B cell (primary cell): ENCODE measurements at regions not wholly inside any gene's neighbourhood (a gene's known extent, or its start where the extent isn't known, plus 50 kb on each side); places are given as distances from the start of the nearest gene placed in this dataset.

Experiments used
- ATAC-seq: fragments of 200-7000 bp; cut with Tn5 transposase; one replicate; pipeline ENCODE4 v1.10.0; 2021; ENCODE audit warnings: low read depth, mild to moderate bottlenecking, moderate number of reproducible peaks, moderate library complexity
- CTCF ChIA-PET: fragments of 350-600 bp; sonication (Branson Sonifier 250); formaldehyde crosslinking; loops from one replicate; lab custom pipeline; 2021; ENCODE audit warnings: antibody characterized with exemption, inconsistent platforms; lab: Charles Lee
- POLR2A ChIA-PET: fragments of 350-600 bp; sonication (Branson Sonifier 250); formaldehyde crosslinking; loops from one replicate; lab custom pipeline; 2021; ENCODE audit warnings: antibody characterized with exemption; lab: Charles Lee
- DNase-seq: peaks from one replicate; pipeline ENCODE4 v3.0.0; 2013
- H2AFZ ChIP-seq: 2 replicates; pipeline ENCODE4 v1.6.1; 2012; ENCODE audit warnings: mild to moderate bottlenecking, low read depth, low read length; ENCODE audit not compliant: insufficient read depth, poor library complexity, severe bottlenecking
- H3K27ac ChIP-seq, 2 donors: 1 replicate in 1 of 2; 2 replicates in 1 of 2; pipeline ENCODE4 v1.5.1; 2012 to 2013; ENCODE audit warnings: low read length in 2 of 2, mild to moderate bottlenecking in 2 of 2, moderate library complexity in 1 of 2
- H3K27me3 ChIP-seq, 4 experiments: fragments of 200-600 bp in 1 of 4; sonication (generic) in 1 of 4; replicated peaks in 1 of 4; 1 replicate in 2 of 4; 2 replicates in 2 of 4; pipeline versions ENCODE4 v1.6.1 to v1.7.0; 2013 to 2016; ENCODE audit warnings: low read length in 3 of 4, mild to moderate bottlenecking in 2 of 4, mixed read lengths in 1 of 4, moderate library complexity in 1 of 4; ENCODE audit not compliant: insufficient read depth in 4 of 4, control insufficient read depth in 3 of 4; ENCODE audit errors: control extremely low read depth in 1 of 4
- H3K36me3 ChIP-seq, 2 experiments: replicated peaks in 1 of 2; 1 replicate in 1 of 2; 2 replicates in 1 of 2; pipeline versions ENCODE4 v1.6.1 to v1.7.1; 2013; ENCODE audit warnings: low read length in 1 of 2; ENCODE audit not compliant: insufficient read depth in 2 of 2, control insufficient read depth in 1 of 2; ENCODE audit errors: control extremely low read depth in 1 of 2, extremely low read depth in 1 of 2
- H3K4me1 ChIP-seq, 2 donors: fragments of 200-600 bp in 1 of 2; sonication (generic) in 1 of 2; 1 replicate in 1 of 2; 2 replicates in 1 of 2; pipeline versions ENCODE4 v1.5.1 to v1.6.1; 2013 to 2017; ENCODE audit warnings: low read length in 2 of 2; ENCODE audit not compliant: control insufficient read depth in 2 of 2, insufficient read depth in 2 of 2
- H3K4me2 ChIP-seq: replicated peaks from 2 replicates; pipeline ENCODE3; 2012; ENCODE audit warnings: mild to moderate bottlenecking, low read depth, low read length; ENCODE audit not compliant: poor library complexity, severe bottlenecking
- H3K4me3 ChIP-seq, 5 experiments: fragments of 200-600 bp in 1 of 5; sonication (generic) in 1 of 5; 1 replicate in 3 of 5; 2 replicates in 2 of 5; pipeline versions ENCODE4 v1.5.1 to v1.7.0; 2011 to 2016; ENCODE audit warnings: low read length in 4 of 5, mild to moderate bottlenecking in 4 of 5, low read depth in 2 of 5, control low read depth in 1 of 5, moderate library complexity in 1 of 5; ENCODE audit not compliant: insufficient read depth in 1 of 5; ENCODE audit errors: control extremely low read depth in 1 of 5, extremely low read depth in 1 of 5
- H3K79me2 ChIP-seq: fragments of 200-600 bp; sonication (generic); one replicate; pipeline ENCODE4 v1.6.0; 2016; ENCODE audit warnings: low read length; ENCODE audit not compliant: control insufficient read depth, insufficient read depth
- H3K9ac ChIP-seq: fragments of 200-600 bp; sonication (generic); 2 replicates; pipeline ENCODE4 v1.6.1; 2017; ENCODE audit warnings: mild to moderate bottlenecking, low read length, moderate library complexity
- H3K9me3 ChIP-seq, 3 donors: one replicate each; pipeline versions ENCODE4 v1.6.1 to v1.7.1; 2013; ENCODE audit warnings: low read length in 2 of 3; ENCODE audit not compliant: control insufficient read depth in 2 of 3, insufficient read depth in 1 of 3; ENCODE audit errors: control extremely low read depth in 1 of 3
- H4K20me1 ChIP-seq: 2 replicates; pipeline ENCODE4 v1.6.0; 2012; ENCODE audit warnings: mild to moderate bottlenecking, low read length; ENCODE audit not compliant: insufficient read depth, control insufficient read depth, poor library complexity, severe bottlenecking
- H3K27ac Mint-ChIP-seq: one replicate; pipeline ENCODE4 v1.8.0; 2021; ENCODE audit warnings: mixed read lengths
- H3K27me3 Mint-ChIP-seq: one replicate; pipeline ENCODE4 v1.8.0; 2021; ENCODE audit warnings: mixed read lengths
- H3K4me1 Mint-ChIP-seq: one replicate; pipeline ENCODE4 v1.8.0; 2021; ENCODE audit warnings: mixed read lengths
- H3K4me3 Mint-ChIP-seq: one replicate; pipeline ENCODE4 v1.8.0; 2021; ENCODE audit warnings: mixed read lengths
- H3K9me3 Mint-ChIP-seq: one replicate; pipeline ENCODE4 v1.8.0; 2022; ENCODE audit warnings: mixed read lengths; ENCODE audit not compliant: insufficient read depth
- CTCF ChIP-seq: fragments of 200-600 bp; IDR thresholded peaks from one replicate; pipeline ENCODE4 v1.8.0; 2022; ENCODE audit warnings: antibody characterized with exemption, mild to moderate bottlenecking
- EZH2 ChIP-seq: IDR thresholded peaks from 2 replicates; pipeline ENCODE4 v1.6.1; 2012; ENCODE audit warnings: borderline replicate concordance, low read depth, mild to moderate bottlenecking, moderate library complexity, low read length; ENCODE audit not compliant: insufficient read depth, poor library complexity, severe bottlenecking
- WGBS: methylation state at CpG from one replicate; pipeline ENCODE4 v1.1.5; 2013; ENCODE audit warnings: missing lambda C conversion rate; ENCODE audit not compliant: insufficient coverage; 5-methylcytosine and 5-hydroxymethylcytosine counted together
- intact Hi-C: fragments of 100-400 bp; cut with micrococcal nuclease; formaldehyde crosslinking; loops from one replicate; pipeline ENCODE4 v1.10.0; 2022

- no peaks in the 10 kb centered on the region for H3K27me3 Mint-ChIP-seq
- Histone ChIP-seq H3K27me3 (no peaks in the 10 kb centered on the region), H4K20me1 (no peaks in the 10 kb centered on the region), H3K4me1 (no peaks in the 10 kb centered on the region), H3K36me3 (no peaks in the 10 kb centered on the region), H3K9me3 (peaks cover 0 to 3% (median 0%) of the 10 kb centered on the region in 3 donors), H3K9ac (no peak overlapping the region), H3K27ac (no peak overlapping the region), H3K4me2 (no peak overlapping the region), H3K79me2 (no peaks in the 10 kb centered on the region), H2AFZ (no peak overlapping the region), H3K4me3 (no peak overlapping the region)
- no peaks in the 10 kb centered on the region for H3K4me1 Mint-ChIP-seq
- DNase-seq = no peak
- no peak for ATAC-seq
- CTCF ChIA-PET = no interaction called here
- TF ChIP-seq EZH2 (no peak), CTCF (no peak)
- POLR2A ChIA-PET = no interaction called here
- WGBS = no CpG with 5 or more reads among the region's 2 CpGs
- H3K27ac Mint-ChIP-seq = no peak overlapping the region
- H3K4me3 Mint-ChIP-seq = no peak overlapping the region
- intact Hi-C loops = no loop called here
- peaks cover 3% of the 10 kb centered on the region for H3K9me3 Mint-ChIP-seq
Measured at GRCh38 chr4:62285026-62285425, 1084.9 kb downstream of the ADGRL3 start.

GRCh38 chr4:62279689-62280088 lies 1079.6 kb downstream of the ADGRL3 start:
- no peak overlapping the region for H3K27ac Mint-ChIP-seq
- Histone ChIP-seq H3K9ac (no peak overlapping the region), H3K27me3 (no peaks in the 10 kb centered on the region), H3K79me2 (no peaks in the 10 kb centered on the region), H2AFZ (no peak overlapping the region), H3K9me3 (no peaks in the 10 kb centered on the region), H4K20me1 (no peaks in the 10 kb centered on the region), H3K4me3 (no peak overlapping the region), H3K27ac (no peak overlapping the region), H3K4me2 (no peak overlapping the region), H3K4me1 (no peaks in the 10 kb centered on the region), H3K36me3 (no peaks in the 10 kb centered on the region)
- no peak for TF ChIP-seq EZH2
- no peak for TF ChIP-seq CTCF
- ChIA-PET POLR2A (no interaction called here), CTCF (no interaction called here)
- peaks cover 4% of the 10 kb centered on the region for H3K9me3 Mint-ChIP-seq
- no peak for DNase-seq
- no peaks in the 10 kb centered on the region for H3K4me1 Mint-ChIP-seq
- no peak overlapping the region for H3K4me3 Mint-ChIP-seq
- no peaks in the 10 kb centered on the region for H3K27me3 Mint-ChIP-seq
- ATAC-seq = no peak
- intact Hi-C loops = no loop called here
